ENCODE measurements at regions not wholly inside any gene's neighbourhood (a gene's known extent, or its start where the extent isn't known, plus 50 kb on each side); places are given as distances from the start of the nearest gene placed in this dataset.

DNA sequence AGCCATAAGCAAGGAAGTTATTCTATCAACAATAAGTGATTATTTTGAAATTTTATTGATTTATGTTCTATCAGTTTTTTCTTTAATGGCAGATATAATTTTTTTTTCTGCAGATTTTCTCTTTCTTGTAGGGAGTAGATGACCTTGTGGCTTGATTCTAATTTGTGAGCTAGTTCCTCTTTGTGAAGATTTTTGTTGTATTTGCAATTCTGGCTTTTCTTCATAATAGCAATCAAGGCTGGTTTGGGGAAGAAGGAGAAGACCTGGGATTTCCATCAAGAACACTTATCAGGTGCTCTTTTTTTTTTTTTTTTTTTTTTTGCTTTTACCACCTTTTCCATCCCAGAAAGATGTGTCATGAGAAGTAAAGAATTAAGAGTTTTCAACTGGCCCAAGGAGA, 324.2 kb upstream of the MAN1A1 start:
- TF ChIP-seq, protein P1, sequence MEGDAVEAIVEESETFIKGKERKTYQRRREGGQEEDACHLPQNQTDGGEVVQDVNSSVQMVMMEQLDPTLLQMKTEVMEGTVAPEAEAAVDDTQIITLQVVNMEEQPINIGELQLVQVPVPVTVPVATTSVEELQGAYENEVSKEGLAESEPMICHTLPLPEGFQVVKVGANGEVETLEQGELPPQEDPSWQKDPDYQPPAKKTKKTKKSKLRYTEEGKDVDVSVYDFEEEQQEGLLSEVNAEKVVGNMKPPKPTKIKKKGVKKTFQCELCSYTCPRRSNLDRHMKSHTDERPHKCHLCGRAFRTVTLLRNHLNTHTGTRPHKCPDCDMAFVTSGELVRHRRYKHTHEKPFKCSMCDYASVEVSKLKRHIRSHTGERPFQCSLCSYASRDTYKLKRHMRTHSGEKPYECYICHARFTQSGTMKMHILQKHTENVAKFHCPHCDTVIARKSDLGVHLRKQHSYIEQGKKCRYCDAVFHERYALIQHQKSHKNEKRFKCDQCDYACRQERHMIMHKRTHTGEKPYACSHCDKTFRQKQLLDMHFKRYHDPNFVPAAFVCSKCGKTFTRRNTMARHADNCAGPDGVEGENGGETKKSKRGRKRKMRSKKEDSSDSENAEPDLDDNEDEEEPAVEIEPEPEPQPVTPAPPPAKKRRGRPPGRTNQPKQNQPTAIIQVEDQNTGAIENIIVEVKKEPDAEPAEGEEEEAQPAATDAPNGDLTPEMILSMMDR (optimal IDR thresholded peaks at IDR 0.05 in 1 of 3, IDR thresholded peaks at IDR 0.05 in 1 of 3, conservative IDR thresholded peaks at IDR 0.05 in 1 of 3; ENCODE audit: extremely low read depth in 1 of 3, insufficient read depth in 2 of 3, low read length in 3 of 3) = no peak
- TF ChIP-seq EZH2 (IDR thresholded peaks at IDR 0.05; ENCODE audit: low read length) = no peak

Data from keratinocyte (primary cell).